ENCODE measurements at regions not wholly inside any gene's neighbourhood (a gene's known extent, or its start where the extent isn't known, plus 50 kb on each side); places are given as distances from the start of the nearest gene placed in this dataset.

- no TSS peak for BruUV-seq (replicated peaks)
- no peaks in the 10 kb centered on the region for H3F3A ChIP-seq (ENCODE audit: low read length, unreplicated experiment)
- no peak for TF ChIP-seq CTCF (conservative IDR thresholded peaks at IDR 0.05; ENCODE audit: low read depth, low read length)
- no peak for TF ChIP-seq EZH2phosphoT487 (IDR thresholded peaks at IDR 0.05; ENCODE audit: borderline replicate concordance, low read length)
- no peak for TF ChIP-seq EZH2 (IDR thresholded peaks at IDR 0.05; ENCODE audit: low read length, unreplicated experiment)
- H3K79me2 ChIP-seq (ENCODE audit: low read length) = no peaks in the 10 kb centered on the region
- no peak overlapping the region for H2AFZ ChIP-seq (ENCODE audit: low read length)
- H3K9me2 ChIP-seq (replicated peaks; ENCODE audit: low read length) = no peaks in the 10 kb centered on the region
- intact Hi-C loops (cut with micrococcal nuclease) = no loop called here
- no peak overlapping the region for H3K27ac ChIP-seq (ENCODE audit: low read length)
- H3K27me3 ChIP-seq (ENCODE audit: low read length) = no peaks in the 10 kb centered on the region
- no peaks in the 10 kb centered on the region for H4K20me1 ChIP-seq (ENCODE audit: low read length)
- H3K4me1 ChIP-seq (ENCODE audit: insufficient read depth, low read length) = peaks cover 12% of the 10 kb centered on the region; the same call in 1 of the 2 replicates
- no peaks in the 10 kb centered on the region for H3K9me3 ChIP-seq (ENCODE audit: low read length)
- H3K36me3 ChIP-seq (ENCODE audit: low read depth, low read length) = no peaks in the 10 kb centered on the region
- DNase-seq (peak; percentile 50), ATAC-seq (no peak)
- H3K4me3 ChIP-seq (ENCODE audit: low read length) = no peak overlapping the region
- ChIA-PET CTCF (no interaction called here), POLR2A (ENCODE audit: unreplicated experiment) (no interaction called here)
- no peak overlapping the region for H3K4me2 ChIP-seq (ENCODE audit: low read length)
- no peak overlapping the region for H3K9ac ChIP-seq (ENCODE audit: low read length)
These were observed 203.0 kb downstream of the EPM2A start for GRCh38 chr6:145532361-145532760.

GRCh38 chr6:145534989-145535388 lies 200.3 kb downstream of the EPM2A start:
- intact Hi-C loops (cut with micrococcal nuclease) = no loop called here
- no peak overlapping the region for H2AFZ ChIP-seq (ENCODE audit: low read length)
- H3K27ac ChIP-seq (ENCODE audit: low read length) = no peak overlapping the region
- ATAC-seq (no peak), DNase-seq (no peak)
- TF ChIP-seq EZH2phosphoT487 (IDR thresholded peaks at IDR 0.05; ENCODE audit: borderline replicate concordance, low read length) (no peak), EZH2 (IDR thresholded peaks at IDR 0.05; ENCODE audit: low read length, unreplicated experiment) (no peak), CTCF (conservative IDR thresholded peaks at IDR 0.05; ENCODE audit: low read depth, low read length) (no peak)
- H3K4me1 ChIP-seq (ENCODE audit: insufficient read depth, low read length) = peaks cover 9% of the 10 kb centered on the region
- no peaks in the 10 kb centered on the region for H4K20me1 ChIP-seq (ENCODE audit: low read length)
- no TSS peak for BruUV-seq (replicated peaks)
- H3K9me3 ChIP-seq (ENCODE audit: low read length) = no peaks in the 10 kb centered on the region
- no peaks in the 10 kb centered on the region for H3K36me3 ChIP-seq (ENCODE audit: low read depth, low read length)
- POLR2A ChIA-PET (ENCODE audit: unreplicated experiment) = no interaction called here
- no peak overlapping the region for H3K4me2 ChIP-seq (ENCODE audit: low read length)
- H3K4me3 ChIP-seq (ENCODE audit: low read length) = no peak overlapping the region
- no peak overlapping the region for H3K9ac ChIP-seq (ENCODE audit: low read length)
- CTCF ChIA-PET = no interaction called here
- H3K27me3 ChIP-seq (ENCODE audit: low read length) = no peaks in the 10 kb centered on the region
- no peaks in the 10 kb centered on the region for H3K9me2 ChIP-seq (replicated peaks; ENCODE audit: low read length)
- no peaks in the 10 kb centered on the region for H3K79me2 ChIP-seq (ENCODE audit: low read length)
- no peaks in the 10 kb centered on the region for H3F3A ChIP-seq (ENCODE audit: low read length, unreplicated experiment)

DNA sequence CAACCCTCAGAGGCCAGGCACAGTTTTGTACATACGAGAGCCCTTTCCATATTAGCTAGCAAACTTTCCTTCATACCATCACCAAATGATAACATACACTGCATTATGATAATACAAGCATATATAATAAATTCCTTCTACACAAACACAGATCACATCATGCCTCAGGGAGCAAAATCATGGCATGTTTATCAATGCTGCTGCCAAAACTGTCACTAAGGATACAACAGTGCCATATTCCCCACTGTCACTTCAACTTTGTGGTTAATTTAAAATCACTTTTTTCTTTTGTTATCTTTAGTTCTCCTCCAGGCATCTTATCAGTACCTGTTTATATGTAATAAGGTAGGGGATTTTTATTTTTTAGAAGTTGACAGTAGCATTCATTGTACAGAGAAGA lies 196.3 kb downstream of the EPM2A start:
- CTCF ChIA-PET = no interaction called here
- H3K4me3 ChIP-seq (ENCODE audit: low read length) = no peak overlapping the region
- no peak overlapping the region for H3K9ac ChIP-seq (ENCODE audit: low read length)
- H4K20me1 ChIP-seq (ENCODE audit: low read length) = no peaks in the 10 kb centered on the region
- no peaks in the 10 kb centered on the region for H3K79me2 ChIP-seq (ENCODE audit: low read length)
- intact Hi-C loops (cut with micrococcal nuclease) = no loop called here
- no peaks in the 10 kb centered on the region for H3K9me2 ChIP-seq (replicated peaks; ENCODE audit: low read length)
- H3K27ac ChIP-seq (ENCODE audit: low read length) = no peak overlapping the region
- TF ChIP-seq CTCF (conservative IDR thresholded peaks at IDR 0.05; ENCODE audit: low read depth, low read length) (no peak), EZH2 (IDR thresholded peaks at IDR 0.05; ENCODE audit: low read length, unreplicated experiment) (no peak), EZH2phosphoT487 (IDR thresholded peaks at IDR 0.05; ENCODE audit: borderline replicate concordance, low read length) (no peak)
- ATAC-seq = no peak
- H3K9me3 ChIP-seq (ENCODE audit: low read length) = no peaks in the 10 kb centered on the region
- no peak for DNase-seq
- peaks cover 16% of the 10 kb centered on the region for H3K4me1 ChIP-seq (ENCODE audit: insufficient read depth, low read length)
- no peaks in the 10 kb centered on the region for H3K36me3 ChIP-seq (ENCODE audit: low read depth, low read length)
- no peaks in the 10 kb centered on the region for H3F3A ChIP-seq (ENCODE audit: low read length, unreplicated experiment)
- no peak overlapping the region for H2AFZ ChIP-seq (ENCODE audit: low read length)
- POLR2A ChIA-PET (ENCODE audit: unreplicated experiment) = no interaction called here
- no peaks in the 10 kb centered on the region for H3K27me3 ChIP-seq (ENCODE audit: low read length)
- no peak overlapping the region for H3K4me2 ChIP-seq (ENCODE audit: low read length)
- BruUV-seq (replicated peaks) = no TSS peak

Measured in PC-3 (cell line).